ENCODE measurements at regions not wholly inside any gene's neighbourhood (a gene's known extent, or its start where the extent isn't known, plus 50 kb on each side); places are given as distances from the start of the nearest gene placed in this dataset.

DNA sequence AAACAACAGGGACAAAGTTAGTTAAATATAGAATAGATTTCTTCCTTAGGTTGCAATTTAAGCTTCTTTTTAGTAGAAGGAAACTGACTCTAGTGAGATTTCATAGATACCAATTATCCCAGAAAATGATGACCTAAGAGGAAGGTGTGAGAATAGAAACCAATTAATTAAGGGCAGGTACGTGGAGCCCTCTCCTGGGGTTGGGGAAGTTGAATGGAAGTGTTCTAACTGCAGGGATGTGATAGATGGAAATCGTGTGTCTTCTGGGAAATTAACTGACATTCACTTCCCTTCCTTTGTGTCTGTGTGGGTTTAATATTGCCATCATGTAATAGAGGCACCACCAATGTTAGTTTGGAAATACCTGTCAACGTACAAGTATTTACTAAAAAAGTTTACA lies 204.1 kb upstream of the ANK2 start:
- H3K4me3 ChIP-seq = no peak overlapping the region
- peaks cover 8% of the 10 kb centered on the region for H3K4me1 ChIP-seq (ENCODE audit: low read depth)
- no peak overlapping the region for H3K27ac ChIP-seq
- no peak for TF ChIP-seq CTCF (IDR thresholded peaks at IDR 0.05; ENCODE audit: low read depth, low read length)
- no peaks in the 10 kb centered on the region for H3K36me3 ChIP-seq
- H3K9me3 ChIP-seq (ENCODE audit: low read depth) = no peaks in the 10 kb centered on the region
- H3K27me3 ChIP-seq = no peaks in the 10 kb centered on the region
- DNase-seq (ENCODE audit: low read depth in 1 of 2, low spot score in 1 of 2) = no peak

DNA sequence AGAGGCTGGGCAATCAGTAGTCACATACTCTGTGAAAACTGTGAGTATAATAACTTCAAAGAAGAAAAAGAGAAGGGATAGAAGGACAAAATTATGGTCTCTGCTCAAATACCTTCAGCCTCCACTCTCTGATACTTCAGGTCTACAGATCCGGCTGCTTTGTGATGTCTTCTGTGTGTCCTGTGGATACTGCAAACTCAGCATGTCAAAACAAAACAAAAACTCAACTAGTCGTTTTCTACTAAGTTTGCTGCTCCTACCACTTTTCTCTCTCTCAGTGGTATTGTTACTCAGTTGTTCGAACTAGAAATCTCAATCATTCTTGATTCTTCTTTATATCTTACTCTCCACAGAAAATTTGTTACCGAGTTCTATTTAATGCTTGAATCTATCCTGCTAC lies 202.4 kb upstream of the ANK2 start:
- no peak overlapping the region for H3K4me3 ChIP-seq
- DNase-seq (ENCODE audit: low read depth in 1 of 2, low spot score in 1 of 2) = no peak
- no peak for TF ChIP-seq CTCF (IDR thresholded peaks at IDR 0.05; ENCODE audit: low read depth, low read length)
- no peaks in the 10 kb centered on the region for H3K27me3 ChIP-seq
- no peak overlapping the region for H3K27ac ChIP-seq
- no peaks in the 10 kb centered on the region for H3K9me3 ChIP-seq (ENCODE audit: low read depth)
- H3K36me3 ChIP-seq = no peaks in the 10 kb centered on the region
- H3K4me1 ChIP-seq (ENCODE audit: low read depth) = no peaks in the 10 kb centered on the region

DNA sequence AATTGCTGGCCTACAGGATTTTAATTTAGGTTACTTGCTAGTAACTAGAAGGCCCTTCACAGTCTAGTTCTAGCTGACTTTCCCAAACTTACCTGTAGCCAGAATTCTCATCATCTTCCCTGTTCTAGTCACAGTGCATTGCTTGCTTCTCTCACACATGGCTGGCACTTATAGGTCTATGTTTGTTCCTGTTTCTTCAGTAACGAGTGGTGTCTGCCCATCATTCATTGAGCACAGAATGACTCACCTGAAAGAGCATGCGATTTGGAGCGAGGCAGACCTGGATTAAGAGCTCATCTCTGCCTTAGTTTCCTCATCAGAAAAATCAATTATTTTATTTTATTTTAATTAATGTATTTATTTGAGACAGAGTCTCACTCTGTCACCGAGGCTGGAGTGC lies 201.7 kb upstream of the ANK2 start:
- no peak overlapping the region for H3K4me3 ChIP-seq
- H3K4me1 ChIP-seq (ENCODE audit: low read depth) = no peaks in the 10 kb centered on the region
- DNase-seq (ENCODE audit: low read depth in 1 of 2, low spot score in 1 of 2) = no peak
- H3K36me3 ChIP-seq = no peaks in the 10 kb centered on the region
- TF ChIP-seq CTCF (IDR thresholded peaks at IDR 0.05; ENCODE audit: low read depth, low read length) = no peak
- no peak overlapping the region for H3K27ac ChIP-seq
- H3K9me3 ChIP-seq (ENCODE audit: low read depth) = no peaks in the 10 kb centered on the region
- no peaks in the 10 kb centered on the region for H3K27me3 ChIP-seq

- no peak for TF ChIP-seq CTCF (IDR thresholded peaks at IDR 0.05; ENCODE audit: low read depth, low read length)
- Histone ChIP-seq H3K36me3 (no peaks in the 10 kb centered on the region), H3K4me1 (ENCODE audit: low read depth) (no peaks in the 10 kb centered on the region), H3K9me3 (ENCODE audit: low read depth) (no peaks in the 10 kb centered on the region), H3K27ac (no peak overlapping the region), H3K4me3 (no peak overlapping the region), H3K27me3 (no peaks in the 10 kb centered on the region)
- no peak for DNase-seq (ENCODE audit: low read depth in 1 of 2, low spot score in 1 of 2)
Measured at GRCh38 chr4:112848911-112849310, 200.5 kb upstream of the ANK2 start.

DNA sequence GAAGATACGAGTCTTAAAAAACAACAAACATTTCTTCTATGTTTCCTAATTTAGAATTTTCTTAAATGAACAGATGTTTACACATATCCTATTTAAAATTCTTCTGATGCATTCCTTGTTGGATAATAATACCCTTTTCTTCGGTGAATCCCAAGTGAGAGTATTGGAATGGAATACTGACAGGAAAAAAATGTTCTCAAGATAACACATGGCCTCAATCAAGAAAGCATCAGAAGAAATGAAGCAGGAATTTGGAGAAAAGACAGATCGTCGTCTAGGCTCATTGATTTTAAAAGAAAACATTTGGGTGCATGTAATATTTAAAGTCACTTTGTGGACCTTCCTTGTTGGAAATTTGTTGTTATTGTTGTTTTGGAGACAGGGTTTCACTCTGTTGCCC lies 196.9 kb upstream of the ANK2 start:
- Histone ChIP-seq H3K4me1 (ENCODE audit: low read depth) (peaks cover 4% of the 10 kb centered on the region), H3K9me3 (ENCODE audit: low read depth) (no peaks in the 10 kb centered on the region), H3K27ac (no peak overlapping the region), H3K36me3 (no peaks in the 10 kb centered on the region), H3K27me3 (no peaks in the 10 kb centered on the region), H3K4me3 (no peak overlapping the region)
- DNase-seq (ENCODE audit: low read depth in 1 of 2, low spot score in 1 of 2) = no peak
- no peak for TF ChIP-seq CTCF (IDR thresholded peaks at IDR 0.05; ENCODE audit: low read depth, low read length)

- TF ChIP-seq CTCF (IDR thresholded peaks at IDR 0.05; ENCODE audit: low read depth, low read length) = peak; percentile 62
- H3K4me3 ChIP-seq = no peak overlapping the region
- peaks cover 4% of the 10 kb centered on the region for H3K4me1 ChIP-seq (ENCODE audit: low read depth)
- H3K9me3 ChIP-seq (ENCODE audit: low read depth) = no peaks in the 10 kb centered on the region
- H3K27ac ChIP-seq = no peak overlapping the region
- H3K36me3 ChIP-seq = no peaks in the 10 kb centered on the region
- DNase-seq (ENCODE audit: low read depth in 1 of 2, low spot score in 1 of 2) = peak in 1 of 2 donors; percentile 41
- no peaks in the 10 kb centered on the region for H3K27me3 ChIP-seq
Measured at GRCh38 chr4:112853662-112854256, 195.7 kb upstream of the ANK2 start.

Data from cardiac muscle cell (in vitro differentiated cells and primary cell).